Astrocyte (in vitro differentiated cells and primary cell): ENCODE measurements at regions not wholly inside any gene's neighbourhood (a gene's known extent, or its start where the extent isn't known, plus 50 kb on each side); places are given as distances from the start of the nearest gene placed in this dataset.

ENCODE experiments used
- DNase-seq: peaks from one replicate; pipeline ENCODE4 v3.0.0-alpha.2; 2010; ENCODE audit warnings: low read depth
- FAIRE-seq: peaks from 2 replicates; lab custom pipeline; 2011; peaks lifted over from hg19 to GRCh38; lab: Jason Lieb, UNC
- H2AFZ ChIP-seq: 2 replicates; pipeline ENCODE4 v1.6.0; 2012; ENCODE audit warnings: low read depth, low read length, inconsistent platforms
- H3K27ac ChIP-seq: 2 replicates; pipeline ENCODE4 v1.5.1; 2011; ENCODE audit warnings: low read depth, low read length, inconsistent platforms
- H3K27me3 ChIP-seq: 2 replicates; pipeline ENCODE4 v1.6.0; 2011; ENCODE audit warnings: low read length, inconsistent platforms; ENCODE audit not compliant: insufficient read depth
- H3K36me3 ChIP-seq: 2 replicates; pipeline ENCODE4 v1.5.1; 2011; ENCODE audit warnings: low read length, inconsistent platforms; ENCODE audit not compliant: insufficient read depth
- H3K4me1 ChIP-seq: 2 replicates; pipeline ENCODE4 v1.5.1; 2011; ENCODE audit warnings: low read length, inconsistent platforms; ENCODE audit not compliant: insufficient read depth
- H3K4me2 ChIP-seq: 2 replicates; pipeline ENCODE4 v1.6.0; 2012; ENCODE audit warnings: low read length, inconsistent platforms
- H3K4me3 ChIP-seq: 2 replicates; pipeline ENCODE4 v1.5.1; 2011; ENCODE audit warnings: low read depth, mild to moderate bottlenecking, low read length, inconsistent platforms; ENCODE audit not compliant: insufficient read depth
- H3K79me2 ChIP-seq: 2 replicates; pipeline ENCODE4 v1.6.0; 2012; ENCODE audit warnings: mild to moderate bottlenecking, low read length, inconsistent platforms; ENCODE audit not compliant: insufficient read depth
- H3K9ac ChIP-seq: 2 replicates; pipeline ENCODE4 v1.6.0; 2012; ENCODE audit warnings: mild to moderate bottlenecking, low read length, inconsistent platforms
- H3K9me3 ChIP-seq: 2 replicates; pipeline ENCODE4 v1.5.1; 2012; ENCODE audit warnings: low read depth, mild to moderate bottlenecking, low read length, inconsistent platforms; ENCODE audit not compliant: insufficient read depth
- H4K20me1 ChIP-seq: 2 replicates; pipeline ENCODE4 v1.6.0; 2012; ENCODE audit warnings: low read length, inconsistent platforms; ENCODE audit not compliant: insufficient read depth
- H3K27ac Mint-ChIP-seq: one replicate; pipeline ENCODE4 v1.8.0; 2021; ENCODE audit warnings: mild to moderate bottlenecking, mixed read lengths; ENCODE audit not compliant: unreplicated experiment
- H3K27me3 Mint-ChIP-seq: one replicate; pipeline ENCODE4 v1.8.0; 2021; ENCODE audit warnings: low read depth, mixed read lengths; ENCODE audit not compliant: unreplicated experiment
- H3K36me3 Mint-ChIP-seq: one replicate; pipeline ENCODE4 v1.8.0; 2021; ENCODE audit warnings: low read depth, mixed read lengths; ENCODE audit not compliant: unreplicated experiment
- H3K4me1 Mint-ChIP-seq: one replicate; pipeline ENCODE4 v1.8.0; 2021; ENCODE audit warnings: low read depth, mixed read lengths; ENCODE audit not compliant: unreplicated experiment
- H3K4me3 Mint-ChIP-seq: one replicate; pipeline ENCODE4 v1.8.0; 2021; ENCODE audit warnings: mild to moderate bottlenecking, moderate library complexity, mixed read lengths; ENCODE audit not compliant: unreplicated experiment
- H3K9me3 Mint-ChIP-seq: one replicate; pipeline ENCODE4 v1.8.0; 2021; ENCODE audit warnings: mild to moderate bottlenecking, mixed read lengths; ENCODE audit not compliant: unreplicated experiment
- EZH2 ChIP-seq: IDR thresholded peaks from 2 replicates; pipeline ENCODE4 v1.6.1; 2012; ENCODE audit warnings: mild to moderate bottlenecking, low read length, inconsistent platforms; ENCODE audit not compliant: insufficient read depth
- TF ChIP-seq, protein P1 (sequence below): IDR thresholded peaks from 2 replicates; pipeline ENCODE4 v1.5.1; 2011; ENCODE audit warnings: low read depth, mild to moderate bottlenecking, inconsistent platforms, low read length, moderate library complexity; ENCODE audit not compliant: insufficient read depth

DNA sequence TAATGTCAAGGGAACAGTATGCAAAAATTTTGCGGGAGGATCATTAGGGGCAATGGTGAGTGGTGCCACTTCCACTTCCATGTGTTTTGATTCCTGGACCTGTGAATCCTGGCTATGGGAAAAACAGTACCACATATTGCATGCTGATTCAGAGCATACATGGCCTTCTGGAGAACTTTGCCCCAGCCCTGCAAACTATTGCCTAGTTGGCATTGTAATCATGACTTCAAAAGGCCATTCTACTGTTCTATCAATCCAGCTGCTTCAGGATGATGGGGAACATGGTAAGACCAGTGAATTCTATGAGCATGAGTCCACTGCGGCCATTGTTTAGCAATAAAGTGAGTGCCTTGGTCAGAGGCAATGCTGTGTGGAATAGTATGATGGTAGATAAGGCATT lies 75.3 kb upstream of the ZC3H15 start:
- Histone ChIP-seq H4K20me1 (no peaks in the 10 kb centered on the region), H3K36me3 (no peaks in the 10 kb centered on the region), H3K27ac (no peak overlapping the region), H3K9ac (no peak overlapping the region), H3K9me3 (no peaks in the 10 kb centered on the region), H3K79me2 (no peaks in the 10 kb centered on the region), H2AFZ (no peak overlapping the region), H3K4me1 (no peaks in the 10 kb centered on the region), H3K27me3 (no peaks in the 10 kb centered on the region), H3K4me2 (no peak overlapping the region), H3K4me3 (no peak overlapping the region)
- FAIRE-seq (no peak), DNase-seq (no peak)
- Mint-ChIP-seq H3K36me3 (peaks cover 2% of the 10 kb centered on the region), H3K9me3 (peaks cover 8% of the 10 kb centered on the region), H3K4me1 (no peaks in the 10 kb centered on the region), H3K27me3 (no peaks in the 10 kb centered on the region), H3K4me3 (no peak overlapping the region), H3K27ac (no peak overlapping the region)
- TF ChIP-seq, protein P1, sequence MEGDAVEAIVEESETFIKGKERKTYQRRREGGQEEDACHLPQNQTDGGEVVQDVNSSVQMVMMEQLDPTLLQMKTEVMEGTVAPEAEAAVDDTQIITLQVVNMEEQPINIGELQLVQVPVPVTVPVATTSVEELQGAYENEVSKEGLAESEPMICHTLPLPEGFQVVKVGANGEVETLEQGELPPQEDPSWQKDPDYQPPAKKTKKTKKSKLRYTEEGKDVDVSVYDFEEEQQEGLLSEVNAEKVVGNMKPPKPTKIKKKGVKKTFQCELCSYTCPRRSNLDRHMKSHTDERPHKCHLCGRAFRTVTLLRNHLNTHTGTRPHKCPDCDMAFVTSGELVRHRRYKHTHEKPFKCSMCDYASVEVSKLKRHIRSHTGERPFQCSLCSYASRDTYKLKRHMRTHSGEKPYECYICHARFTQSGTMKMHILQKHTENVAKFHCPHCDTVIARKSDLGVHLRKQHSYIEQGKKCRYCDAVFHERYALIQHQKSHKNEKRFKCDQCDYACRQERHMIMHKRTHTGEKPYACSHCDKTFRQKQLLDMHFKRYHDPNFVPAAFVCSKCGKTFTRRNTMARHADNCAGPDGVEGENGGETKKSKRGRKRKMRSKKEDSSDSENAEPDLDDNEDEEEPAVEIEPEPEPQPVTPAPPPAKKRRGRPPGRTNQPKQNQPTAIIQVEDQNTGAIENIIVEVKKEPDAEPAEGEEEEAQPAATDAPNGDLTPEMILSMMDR = no peak
- TF ChIP-seq EZH2 = no peak

GRCh38 chr2:186422226-186422625 lies 63.8 kb upstream of the ZC3H15 start:
- no peaks in the 10 kb centered on the region for H3K36me3 ChIP-seq
- no peaks in the 10 kb centered on the region for H3K4me1 ChIP-seq
- Mint-ChIP-seq H3K27me3 (no peaks in the 10 kb centered on the region), H3K27ac (no peak overlapping the region), H3K4me1 (peaks cover 2% of the 10 kb centered on the region), H3K36me3 (no peaks in the 10 kb centered on the region), H3K9me3 (no peaks in the 10 kb centered on the region), H3K4me3 (no peak overlapping the region)
- H3K4me2 ChIP-seq = no peak overlapping the region
- H3K79me2 ChIP-seq = no peaks in the 10 kb centered on the region
- DNase-seq (peak; percentile 83), FAIRE-seq (peak; percentile 32)
- no peak overlapping the region for H2AFZ ChIP-seq
- H3K27me3 ChIP-seq = no peaks in the 10 kb centered on the region
- no peaks in the 10 kb centered on the region for H3K9me3 ChIP-seq
- TF ChIP-seq EZH2 = no peak
- H3K27ac ChIP-seq = no peak overlapping the region
- no peaks in the 10 kb centered on the region for H4K20me1 ChIP-seq
- H3K9ac ChIP-seq = no peak overlapping the region
- no peak overlapping the region for H3K4me3 ChIP-seq

GRCh38 chr2:186423481-186423880 lies 62.6 kb upstream of the ZC3H15 start:
- DNase-seq (no peak), FAIRE-seq (no peak)
- Histone ChIP-seq H3K79me2 (no peaks in the 10 kb centered on the region), H3K4me3 (no peak overlapping the region), H4K20me1 (no peaks in the 10 kb centered on the region), H3K9me3 (no peaks in the 10 kb centered on the region), H3K36me3 (no peaks in the 10 kb centered on the region), H3K4me2 (no peak overlapping the region), H3K9ac (no peak overlapping the region), H3K27me3 (no peaks in the 10 kb centered on the region), H3K4me1 (no peaks in the 10 kb centered on the region), H2AFZ (no peak overlapping the region), H3K27ac (no peak overlapping the region)
- H3K27ac Mint-ChIP-seq = no peak overlapping the region
- no peak overlapping the region for H3K4me3 Mint-ChIP-seq
- no peaks in the 10 kb centered on the region for H3K27me3 Mint-ChIP-seq
- peaks cover 2% of the 10 kb centered on the region for H3K4me1 Mint-ChIP-seq
- H3K9me3 Mint-ChIP-seq = no peaks in the 10 kb centered on the region
- TF ChIP-seq, protein P1 = no peak
- TF ChIP-seq EZH2 = no peak
- H3K36me3 Mint-ChIP-seq = no peaks in the 10 kb centered on the region
